ENCODE measurements at regions not wholly inside any gene's neighbourhood (a gene's known extent, or its start where the extent isn't known, plus 50 kb on each side); places are given as distances from the start of the nearest gene placed in this dataset.

DNA sequence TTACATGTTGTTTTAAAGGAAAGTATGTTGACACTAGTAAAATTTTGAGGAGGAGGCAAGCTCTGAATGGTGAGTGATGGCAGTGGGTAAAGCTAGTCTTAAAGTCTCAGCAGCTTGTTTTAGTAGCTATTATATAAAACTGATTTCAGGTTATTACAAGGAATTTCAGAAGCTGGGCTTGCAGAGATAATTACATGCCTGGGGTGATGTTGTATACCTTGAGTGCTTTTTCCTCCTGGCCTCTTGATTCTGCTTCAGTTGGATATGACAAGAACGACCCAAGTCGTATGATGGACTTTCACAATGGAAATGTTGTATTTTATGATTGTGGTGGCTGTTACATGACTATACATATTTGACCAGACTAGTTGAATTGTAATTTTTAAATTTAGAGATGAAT lies 175.5 kb upstream of the ADGRL3 start:
- TF ChIP-seq, protein P1, sequence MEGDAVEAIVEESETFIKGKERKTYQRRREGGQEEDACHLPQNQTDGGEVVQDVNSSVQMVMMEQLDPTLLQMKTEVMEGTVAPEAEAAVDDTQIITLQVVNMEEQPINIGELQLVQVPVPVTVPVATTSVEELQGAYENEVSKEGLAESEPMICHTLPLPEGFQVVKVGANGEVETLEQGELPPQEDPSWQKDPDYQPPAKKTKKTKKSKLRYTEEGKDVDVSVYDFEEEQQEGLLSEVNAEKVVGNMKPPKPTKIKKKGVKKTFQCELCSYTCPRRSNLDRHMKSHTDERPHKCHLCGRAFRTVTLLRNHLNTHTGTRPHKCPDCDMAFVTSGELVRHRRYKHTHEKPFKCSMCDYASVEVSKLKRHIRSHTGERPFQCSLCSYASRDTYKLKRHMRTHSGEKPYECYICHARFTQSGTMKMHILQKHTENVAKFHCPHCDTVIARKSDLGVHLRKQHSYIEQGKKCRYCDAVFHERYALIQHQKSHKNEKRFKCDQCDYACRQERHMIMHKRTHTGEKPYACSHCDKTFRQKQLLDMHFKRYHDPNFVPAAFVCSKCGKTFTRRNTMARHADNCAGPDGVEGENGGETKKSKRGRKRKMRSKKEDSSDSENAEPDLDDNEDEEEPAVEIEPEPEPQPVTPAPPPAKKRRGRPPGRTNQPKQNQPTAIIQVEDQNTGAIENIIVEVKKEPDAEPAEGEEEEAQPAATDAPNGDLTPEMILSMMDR (IDR thresholded peaks at IDR 0.05), result no peak
- no peak for TF ChIP-seq POLR2A (IDR thresholded peaks at IDR 0.05)

Data from tibial nerve (tissue), 3 donors.